Body of pancreas (tissue), 4 donors: ENCODE measurements at regions not wholly inside any gene's neighbourhood (a gene's known extent, or its start where the extent isn't known, plus 50 kb on each side); places are given as distances from the start of the nearest gene placed in this dataset.

ENCODE experiments used
- POLR2A ChIP-seq, 3 donors: fragments of 450-650 bp; IDR thresholded peaks; one replicate each; pipeline ENCODE4 v1.6.1; 2016; ENCODE audit warnings: antibody characterized with exemption in 3 of 3, mild to moderate bottlenecking in 2 of 3
- TF ChIP-seq, protein P1 (sequence below), 7 experiments: fragments of 450-650 bp in 4 of 7; fragments of 200-600 bp in 3 of 7; sonication (generic) in 3 of 7; IDR thresholded peaks; one replicate each; pipeline ENCODE4 v1.5.1; 2016 to 2019; ENCODE audit warnings: antibody characterized with exemption in 7 of 7

DNA sequence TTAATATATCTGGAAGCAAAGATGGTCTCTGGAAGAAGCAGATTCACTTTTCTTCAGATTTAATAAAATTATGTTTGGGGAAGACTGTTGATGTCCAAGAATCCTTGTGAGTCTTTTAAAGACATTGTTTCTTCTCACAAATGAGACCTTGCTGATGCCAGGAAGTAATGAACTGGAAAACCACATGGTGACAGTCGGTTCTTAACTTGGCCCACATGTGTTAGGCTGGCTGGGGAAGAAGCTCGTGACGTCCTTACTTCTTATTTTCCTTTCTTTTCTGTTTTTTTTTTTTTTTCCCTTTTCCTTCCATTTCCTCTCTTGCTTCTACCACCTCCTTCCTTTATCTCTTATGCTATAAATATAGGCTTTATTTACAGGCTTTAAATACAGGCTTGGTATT lies 950.2 kb downstream of the BCL11B start:
- TF ChIP-seq, protein P1, sequence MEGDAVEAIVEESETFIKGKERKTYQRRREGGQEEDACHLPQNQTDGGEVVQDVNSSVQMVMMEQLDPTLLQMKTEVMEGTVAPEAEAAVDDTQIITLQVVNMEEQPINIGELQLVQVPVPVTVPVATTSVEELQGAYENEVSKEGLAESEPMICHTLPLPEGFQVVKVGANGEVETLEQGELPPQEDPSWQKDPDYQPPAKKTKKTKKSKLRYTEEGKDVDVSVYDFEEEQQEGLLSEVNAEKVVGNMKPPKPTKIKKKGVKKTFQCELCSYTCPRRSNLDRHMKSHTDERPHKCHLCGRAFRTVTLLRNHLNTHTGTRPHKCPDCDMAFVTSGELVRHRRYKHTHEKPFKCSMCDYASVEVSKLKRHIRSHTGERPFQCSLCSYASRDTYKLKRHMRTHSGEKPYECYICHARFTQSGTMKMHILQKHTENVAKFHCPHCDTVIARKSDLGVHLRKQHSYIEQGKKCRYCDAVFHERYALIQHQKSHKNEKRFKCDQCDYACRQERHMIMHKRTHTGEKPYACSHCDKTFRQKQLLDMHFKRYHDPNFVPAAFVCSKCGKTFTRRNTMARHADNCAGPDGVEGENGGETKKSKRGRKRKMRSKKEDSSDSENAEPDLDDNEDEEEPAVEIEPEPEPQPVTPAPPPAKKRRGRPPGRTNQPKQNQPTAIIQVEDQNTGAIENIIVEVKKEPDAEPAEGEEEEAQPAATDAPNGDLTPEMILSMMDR (IDR thresholded peaks at IDR 0.05) = no peak
- no peak for TF ChIP-seq POLR2A (IDR thresholded peaks at IDR 0.05)
